ENCODE measurements at regions not wholly inside any gene's neighbourhood (a gene's known extent, or its start where the extent isn't known, plus 50 kb on each side); places are given as distances from the start of the nearest gene placed in this dataset.

GRCh38 chr12:60123557-60123956 is 527.7 kb downstream of the SLC16A7 start:
- TF ChIP-seq, protein P1, sequence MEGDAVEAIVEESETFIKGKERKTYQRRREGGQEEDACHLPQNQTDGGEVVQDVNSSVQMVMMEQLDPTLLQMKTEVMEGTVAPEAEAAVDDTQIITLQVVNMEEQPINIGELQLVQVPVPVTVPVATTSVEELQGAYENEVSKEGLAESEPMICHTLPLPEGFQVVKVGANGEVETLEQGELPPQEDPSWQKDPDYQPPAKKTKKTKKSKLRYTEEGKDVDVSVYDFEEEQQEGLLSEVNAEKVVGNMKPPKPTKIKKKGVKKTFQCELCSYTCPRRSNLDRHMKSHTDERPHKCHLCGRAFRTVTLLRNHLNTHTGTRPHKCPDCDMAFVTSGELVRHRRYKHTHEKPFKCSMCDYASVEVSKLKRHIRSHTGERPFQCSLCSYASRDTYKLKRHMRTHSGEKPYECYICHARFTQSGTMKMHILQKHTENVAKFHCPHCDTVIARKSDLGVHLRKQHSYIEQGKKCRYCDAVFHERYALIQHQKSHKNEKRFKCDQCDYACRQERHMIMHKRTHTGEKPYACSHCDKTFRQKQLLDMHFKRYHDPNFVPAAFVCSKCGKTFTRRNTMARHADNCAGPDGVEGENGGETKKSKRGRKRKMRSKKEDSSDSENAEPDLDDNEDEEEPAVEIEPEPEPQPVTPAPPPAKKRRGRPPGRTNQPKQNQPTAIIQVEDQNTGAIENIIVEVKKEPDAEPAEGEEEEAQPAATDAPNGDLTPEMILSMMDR (IDR thresholded peaks at IDR 0.05): no peak
- no peak for TF ChIP-seq ZFX (IDR thresholded peaks at IDR 0.05; ENCODE audit: borderline replicate concordance)
- H3K27ac ChIP-seq: no peak overlapping the region

- TF ChIP-seq, protein P1 (IDR thresholded peaks at IDR 0.05): no peak
- TF ChIP-seq ZFX (IDR thresholded peaks at IDR 0.05; ENCODE audit: borderline replicate concordance): no peak
- no peak overlapping the region for H3K27ac ChIP-seq
Measured at GRCh38 chr12:60137513-60137912, 541.7 kb downstream of the SLC16A7 start.

DNA sequence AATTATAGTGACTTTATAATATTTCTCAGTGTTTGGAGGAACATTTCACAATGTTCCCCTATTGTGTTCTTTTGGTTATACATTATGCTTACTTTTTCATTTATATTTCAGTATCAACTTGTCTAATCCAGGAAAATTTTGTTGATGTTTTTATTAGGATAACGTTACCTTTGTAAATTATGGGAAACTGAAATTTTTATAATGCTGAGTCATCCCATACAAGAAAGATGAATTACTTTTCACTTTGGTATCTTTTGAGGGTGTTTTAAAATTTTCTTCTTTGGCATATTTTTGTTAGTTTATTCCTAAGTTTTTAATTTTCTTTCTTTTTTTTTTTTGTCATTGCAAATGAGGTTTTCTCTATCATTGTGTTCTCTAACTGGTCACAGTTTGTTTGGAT is 542.7 kb downstream of the SLC16A7 start:
- no peak for TF ChIP-seq ZFX (IDR thresholded peaks at IDR 0.05; ENCODE audit: borderline replicate concordance)
- TF ChIP-seq, protein P1 (IDR thresholded peaks at IDR 0.05): no peak
- H3K27ac ChIP-seq: no peak overlapping the region

DNA sequence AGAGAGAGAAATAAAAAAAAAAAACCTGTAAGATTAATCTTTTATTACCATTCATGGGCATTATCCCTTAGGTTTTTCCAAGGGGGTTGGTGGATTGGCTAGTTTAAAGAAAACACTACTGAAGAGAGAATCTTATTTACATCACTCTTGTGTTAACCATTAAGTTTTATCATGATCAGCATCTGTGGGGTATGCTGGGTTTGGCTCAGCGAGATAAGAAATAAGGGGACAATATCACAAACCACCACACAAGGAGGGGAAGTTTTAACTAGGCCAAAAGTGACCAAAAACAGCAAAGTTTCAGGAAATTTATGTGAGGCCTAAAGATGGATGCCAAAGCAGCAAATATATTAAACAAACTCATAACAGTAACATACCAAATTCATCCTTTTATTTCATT is 548.6 kb downstream of the SLC16A7 start:
- H3K27ac ChIP-seq: no peak overlapping the region
- no peak for TF ChIP-seq ZFX (IDR thresholded peaks at IDR 0.05; ENCODE audit: borderline replicate concordance)
- TF ChIP-seq, protein P1 (IDR thresholded peaks at IDR 0.05): no peak

GRCh38 chr12:60148109-60148508 is 552.3 kb downstream of the SLC16A7 start:
- TF ChIP-seq, protein P1 (IDR thresholded peaks at IDR 0.05): no peak
- TF ChIP-seq ZFX (IDR thresholded peaks at IDR 0.05; ENCODE audit: borderline replicate concordance): no peak
- H3K27ac ChIP-seq: no peak overlapping the region

- TF ChIP-seq, protein P1 (IDR thresholded peaks at IDR 0.05): no peak
- no peak for TF ChIP-seq ZFX (IDR thresholded peaks at IDR 0.05; ENCODE audit: borderline replicate concordance)
Measured at GRCh38 chr12:60148831-60149230, 553.0 kb downstream of the SLC16A7 start.

DNA sequence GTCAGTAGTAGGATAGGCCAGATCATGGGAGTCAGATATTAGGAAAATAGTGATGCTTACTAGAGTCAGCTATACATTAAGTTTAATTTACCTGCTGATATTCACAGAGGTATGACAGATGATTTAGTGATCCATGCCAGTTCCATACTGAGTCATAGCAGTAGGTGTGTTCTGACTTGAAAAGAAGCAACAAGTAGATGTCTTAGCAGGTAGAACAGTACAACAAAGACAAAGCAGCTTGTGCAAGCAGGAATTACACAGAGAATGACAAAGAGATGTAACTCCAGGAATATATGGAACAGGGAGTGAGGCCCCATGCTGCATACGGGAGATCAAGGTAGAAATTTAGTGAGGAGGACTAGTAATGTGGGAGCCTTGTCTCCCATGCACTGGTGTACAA is 556.9 kb downstream of the SLC16A7 start:
- no peak overlapping the region for H3K27ac ChIP-seq

More at GRCh38 chr12:60148831-60149230, 553.0 kb downstream of the SLC16A7 start:
- no peak overlapping the region for H3K27ac ChIP-seq

More for the DNA sequence above, 556.9 kb downstream of the SLC16A7 start:
- TF ChIP-seq, protein P1 (IDR thresholded peaks at IDR 0.05): no peak
- TF ChIP-seq ZFX (IDR thresholded peaks at IDR 0.05; ENCODE audit: borderline replicate concordance): no peak

Measured in 22Rv1 (cell line).